ENCODE measurements at regions not wholly inside any gene's neighbourhood (a gene's known extent, or its start where the extent isn't known, plus 50 kb on each side); places are given as distances from the start of the nearest gene placed in this dataset.

DNA sequence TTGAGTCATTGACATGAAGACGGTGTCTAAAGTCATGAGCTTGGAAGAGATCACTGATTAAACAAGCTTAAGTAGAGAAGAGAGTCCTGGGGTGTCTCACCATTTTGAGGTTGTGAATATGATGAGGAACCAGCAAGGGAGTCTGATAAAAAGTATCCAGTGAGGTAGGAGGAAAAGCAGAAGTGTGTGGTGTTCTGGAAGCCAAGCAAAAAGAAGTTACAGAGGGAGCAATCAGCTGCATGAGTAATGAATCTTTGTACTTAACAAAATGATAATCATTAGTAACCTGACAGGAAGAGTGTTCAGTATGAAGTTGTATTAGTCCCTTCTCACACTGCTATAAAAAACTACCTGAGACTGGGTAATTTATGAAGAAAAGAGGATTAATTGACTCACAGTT, 131.3 kb downstream of the C11orf87 start:
- intact Hi-C loops (cut with micrococcal nuclease): no loop called here

DNA sequence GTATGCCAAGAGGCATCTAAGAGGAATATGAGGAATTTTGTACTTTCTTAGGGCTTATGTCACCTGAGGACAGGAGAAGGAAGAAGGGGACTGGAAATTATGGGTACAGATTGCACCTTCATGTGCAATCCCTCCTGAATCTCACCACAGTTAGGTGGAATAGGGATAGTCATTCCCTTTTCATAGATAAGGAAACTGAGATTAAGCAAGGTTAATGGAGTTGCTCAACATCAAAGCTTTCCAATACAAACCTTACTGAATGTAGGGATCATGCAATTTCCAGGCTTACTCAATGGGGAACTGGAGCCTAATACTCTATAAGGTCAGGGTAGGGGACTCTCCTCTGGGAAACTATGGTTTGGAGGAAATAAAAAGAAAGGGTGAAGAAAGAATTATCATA, 133.0 kb downstream of the C11orf87 start:
- intact Hi-C loops (cut with micrococcal nuclease): no loop called here

DNA sequence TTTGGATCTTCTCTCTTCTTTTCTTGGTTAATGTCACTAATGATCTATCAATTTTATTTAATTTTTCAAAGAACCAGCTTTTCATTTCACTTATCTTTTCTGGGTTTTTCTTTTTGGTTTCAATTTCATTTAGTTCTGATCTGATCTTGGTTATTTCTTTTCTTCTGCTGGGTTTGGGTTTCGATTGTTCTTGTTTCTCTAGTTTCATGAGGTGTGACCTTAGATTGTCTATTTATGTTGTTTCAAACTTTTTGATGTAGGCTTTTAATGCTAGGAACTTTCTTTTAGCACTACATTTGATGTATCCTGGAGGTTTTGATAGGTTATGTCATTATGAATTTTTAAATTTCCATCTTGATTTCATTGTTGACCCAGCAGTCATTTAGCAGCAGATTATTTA, 142.3 kb downstream of the C11orf87 start:
- intact Hi-C loops (cut with micrococcal nuclease): no loop called here

DNA sequence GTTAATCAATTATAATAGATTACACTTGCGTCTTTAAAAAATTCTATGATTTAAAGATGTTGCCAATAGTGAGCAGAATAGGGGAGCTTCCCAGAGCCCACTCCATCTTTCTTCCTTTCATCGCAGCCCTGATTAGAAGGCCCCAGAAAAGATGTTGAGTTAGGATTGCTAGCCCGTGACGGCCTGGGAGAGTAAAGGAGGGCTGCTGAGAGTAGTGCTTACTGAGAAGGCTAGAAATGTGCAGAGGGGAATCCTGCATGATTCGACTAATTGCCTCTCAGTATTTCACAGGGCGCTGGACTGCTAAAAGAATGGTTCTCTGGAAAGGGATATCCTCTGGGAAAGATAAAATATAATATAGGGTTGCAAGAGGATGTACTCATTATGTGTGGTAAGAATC, 160.5 kb downstream of the C11orf87 start:
- intact Hi-C loops (cut with micrococcal nuclease): no loop called here

DNA sequence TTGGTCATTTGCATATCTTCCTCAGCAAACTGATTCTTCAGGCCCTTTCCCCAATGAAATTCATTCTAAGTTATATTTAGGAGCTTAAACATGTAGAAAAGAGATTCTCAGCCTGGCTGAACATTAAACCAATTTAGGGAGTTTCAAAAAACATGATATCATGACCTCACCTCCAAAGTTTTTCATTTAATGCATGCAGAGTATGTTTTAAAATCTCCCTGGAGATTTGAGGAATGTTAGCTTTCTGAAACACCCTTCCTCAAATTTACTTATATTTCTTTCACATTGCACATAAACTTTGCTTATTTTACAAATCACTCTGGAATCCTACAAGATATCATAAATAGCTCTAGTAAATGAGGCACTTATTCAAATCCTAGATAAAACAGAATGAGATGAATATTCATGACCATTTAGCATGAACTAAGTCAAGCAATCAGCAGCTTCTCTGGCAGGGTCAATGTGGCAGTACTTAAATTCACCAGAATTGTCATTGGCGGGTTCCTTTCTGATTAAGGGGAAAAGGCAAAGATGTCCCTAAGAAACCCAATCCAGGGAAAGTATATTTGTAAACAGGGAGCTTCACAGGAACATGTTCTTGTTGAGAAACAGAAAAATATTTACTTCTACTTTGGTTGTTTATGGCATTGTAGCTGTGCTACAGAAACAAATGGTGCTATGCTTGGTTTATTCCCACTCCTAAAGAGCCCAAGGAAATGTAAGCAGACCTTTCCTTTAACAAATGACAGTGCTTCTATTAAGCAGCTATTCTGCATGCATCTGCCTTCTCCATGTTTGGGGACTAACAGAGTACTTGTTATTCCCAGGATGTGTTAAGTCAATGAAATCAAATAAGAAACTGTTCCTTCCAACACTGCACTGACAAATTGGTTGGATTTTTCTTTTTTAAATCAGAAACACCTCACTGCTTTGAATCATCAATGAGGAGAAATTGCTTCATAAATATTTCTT, 162.3 kb downstream of the C11orf87 start:
- intact Hi-C loops (cut with micrococcal nuclease): no loop called here

DNA sequence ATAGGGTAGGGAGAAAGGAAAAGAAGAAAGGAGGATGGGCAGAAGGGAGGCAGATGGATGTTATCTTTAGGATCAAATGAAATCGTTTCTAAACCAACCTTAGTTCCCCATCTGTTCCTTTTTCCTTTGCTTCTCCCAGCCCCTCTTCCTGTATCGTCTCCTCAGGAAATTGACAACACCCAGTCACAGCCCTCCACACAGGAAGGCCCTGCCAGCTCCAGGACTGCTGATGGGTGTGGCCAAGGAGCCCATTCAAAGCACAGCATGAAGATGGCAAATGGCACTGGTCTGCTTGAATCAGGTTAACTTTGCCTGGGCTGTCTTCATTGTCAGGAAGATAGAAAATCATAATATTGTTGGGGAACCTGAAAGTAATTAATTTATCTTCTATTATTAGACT, 164.8 kb downstream of the C11orf87 start:
- intact Hi-C loops (cut with micrococcal nuclease): no loop called here

DNA sequence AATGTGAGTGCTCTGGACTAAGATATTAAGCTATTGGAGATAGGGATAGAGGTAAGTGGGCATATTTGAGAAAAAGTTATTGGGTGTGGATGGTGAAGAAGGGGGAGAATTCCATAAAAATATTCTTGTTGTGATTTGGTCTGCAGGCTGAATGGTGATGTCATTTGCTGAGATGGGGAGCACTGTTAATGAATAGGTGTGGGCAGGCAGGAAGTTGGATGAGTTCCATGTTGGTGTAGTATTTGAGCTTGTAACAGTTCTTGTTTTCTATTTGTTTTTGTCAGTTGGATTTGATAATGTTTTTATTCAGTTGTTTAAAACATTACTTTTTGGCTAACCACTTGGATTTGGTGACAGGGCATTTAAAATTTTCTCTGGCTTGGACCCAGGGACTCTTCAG, 168.8 kb downstream of the C11orf87 start:
- intact Hi-C loops (cut with micrococcal nuclease): no loop called here

DNA sequence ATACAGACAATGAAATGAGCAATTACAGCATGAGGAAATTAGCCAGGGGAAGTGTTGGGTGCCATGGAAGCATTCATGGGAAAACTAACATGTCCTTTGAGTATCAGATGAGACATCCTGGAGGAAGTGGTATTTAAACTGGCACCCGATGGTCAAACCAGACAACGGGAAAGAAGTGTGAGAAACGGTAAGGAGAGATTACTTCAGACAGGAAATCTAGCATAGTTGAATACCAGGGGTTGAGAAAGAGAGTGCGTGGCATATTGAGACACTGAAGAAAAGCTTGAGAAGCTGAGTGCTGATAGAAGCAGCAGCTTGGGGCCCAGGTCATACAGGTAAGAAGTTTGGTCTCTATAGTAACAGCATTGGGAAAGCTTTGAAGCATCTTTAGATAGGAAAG, 175.3 kb downstream of the C11orf87 start:
- intact Hi-C loops (cut with micrococcal nuclease): no loop called here

DNA sequence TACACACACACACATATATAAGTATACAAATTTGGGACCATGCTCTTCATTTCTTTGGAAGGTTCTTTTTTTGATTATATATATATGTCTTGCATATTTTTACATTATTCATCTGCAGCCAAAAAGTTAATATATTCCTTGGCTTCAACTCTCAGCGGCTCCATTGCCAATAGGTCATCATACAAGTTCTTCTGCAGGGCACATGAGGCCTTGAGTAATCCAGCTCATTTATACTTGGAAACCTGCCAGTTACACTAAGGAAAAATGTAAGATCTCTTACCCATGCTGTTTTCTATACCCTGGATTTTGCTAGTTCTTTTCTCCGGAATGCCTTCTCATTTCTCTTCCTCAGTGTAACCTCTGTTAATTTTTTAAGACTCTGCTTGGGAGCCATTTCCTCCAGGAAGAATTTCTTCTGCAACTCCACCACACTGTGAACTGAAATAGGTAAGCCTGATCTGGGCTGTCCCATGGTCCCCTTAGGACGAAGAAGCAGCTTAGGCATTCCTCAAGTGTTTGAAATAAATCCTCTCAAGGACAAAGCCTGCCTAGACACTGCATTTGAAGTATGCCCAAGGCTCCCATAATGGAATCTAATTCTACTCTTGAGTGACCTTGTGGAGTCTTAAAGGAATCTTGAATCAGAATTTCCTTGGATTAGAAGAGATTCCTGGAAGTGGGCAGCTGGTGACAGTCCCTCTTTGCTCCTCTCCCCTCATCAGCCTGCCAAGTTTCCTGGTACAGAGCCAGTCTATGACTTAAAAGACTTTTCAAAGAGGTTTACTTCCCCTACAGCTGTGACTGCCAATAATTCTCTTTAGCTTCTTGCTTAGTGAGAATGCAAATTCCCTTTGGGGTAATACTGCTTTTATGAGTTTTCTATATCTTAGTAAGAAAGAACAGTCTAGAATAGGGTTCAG, 182.8 kb downstream of the C11orf87 start:
- intact Hi-C loops (cut with micrococcal nuclease): no loop called here

DNA sequence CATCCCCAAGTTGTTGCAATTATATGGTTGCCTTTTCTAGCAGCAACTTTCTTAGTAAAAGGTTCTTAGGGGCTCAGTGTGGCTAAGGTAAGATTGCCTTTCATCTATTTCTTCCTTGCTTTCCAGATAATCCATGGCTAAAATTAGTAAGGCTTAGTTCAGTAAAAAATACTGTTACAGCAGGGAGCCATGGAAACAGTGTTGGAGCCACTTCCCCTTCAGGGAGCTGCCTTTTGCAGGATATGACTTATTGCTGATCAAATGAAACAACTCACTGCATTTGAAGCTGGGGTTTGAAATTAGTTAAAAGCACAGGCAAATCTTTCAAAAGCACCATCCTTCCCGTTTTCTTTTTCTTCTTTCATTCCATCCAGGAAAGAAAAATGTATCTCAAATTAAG, 184.3 kb downstream of the C11orf87 start:
- intact Hi-C loops (cut with micrococcal nuclease): no loop called here

DNA sequence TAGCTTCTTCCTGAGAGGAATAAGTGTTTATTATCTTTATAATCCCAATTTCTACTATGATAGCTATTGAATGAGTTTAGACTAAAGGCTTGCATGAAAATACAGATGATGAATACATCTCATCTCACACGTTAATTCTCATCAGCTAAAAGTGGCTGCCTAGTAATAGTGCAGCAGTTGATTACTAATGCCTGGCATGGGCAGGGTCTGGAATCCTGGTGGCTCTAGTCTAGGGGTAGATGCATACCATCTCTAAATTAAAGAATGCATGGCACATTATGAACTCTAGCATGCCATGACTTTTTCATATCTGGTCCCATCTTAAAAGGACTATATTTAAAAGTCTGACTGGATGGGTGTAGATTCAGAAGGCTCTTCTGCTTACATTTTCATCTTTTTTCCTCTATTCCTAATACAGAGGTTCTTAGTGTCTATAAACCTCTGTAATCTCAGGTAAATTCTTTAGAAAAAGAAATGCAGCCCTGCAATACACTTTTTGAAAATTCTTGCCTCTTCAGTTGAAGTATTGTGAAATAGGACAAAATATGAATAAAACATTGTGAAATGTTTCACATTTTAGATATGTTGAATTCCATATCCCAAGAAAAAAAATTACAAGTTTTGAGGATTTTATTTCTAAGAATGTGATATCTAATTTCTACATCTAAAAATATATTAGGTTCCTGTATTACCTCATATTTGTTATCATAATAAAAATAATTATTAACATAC, 187.6 kb downstream of the C11orf87 start:
- intact Hi-C loops (cut with micrococcal nuclease): no loop called here

DNA sequence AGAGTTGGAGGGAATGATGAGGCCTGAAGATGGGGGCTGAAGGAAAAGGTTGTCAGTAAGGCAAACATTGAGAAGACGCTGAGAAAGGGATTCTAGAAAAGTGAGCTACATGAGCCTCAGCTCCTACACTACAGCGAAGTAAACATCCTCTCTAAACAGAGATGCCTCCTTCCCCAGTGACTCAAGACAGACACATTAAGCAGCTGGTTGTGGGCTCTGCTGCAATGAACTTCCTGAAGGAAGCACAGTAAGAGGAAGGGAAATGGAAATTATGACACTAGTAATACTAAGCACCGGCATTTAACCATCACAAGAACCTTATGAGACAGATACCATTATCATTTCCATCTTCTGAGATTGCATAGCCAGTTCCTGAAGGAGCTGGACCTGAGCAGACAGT, 190.5 kb downstream of the C11orf87 start:
- intact Hi-C loops (cut with micrococcal nuclease): no loop called here

DNA sequence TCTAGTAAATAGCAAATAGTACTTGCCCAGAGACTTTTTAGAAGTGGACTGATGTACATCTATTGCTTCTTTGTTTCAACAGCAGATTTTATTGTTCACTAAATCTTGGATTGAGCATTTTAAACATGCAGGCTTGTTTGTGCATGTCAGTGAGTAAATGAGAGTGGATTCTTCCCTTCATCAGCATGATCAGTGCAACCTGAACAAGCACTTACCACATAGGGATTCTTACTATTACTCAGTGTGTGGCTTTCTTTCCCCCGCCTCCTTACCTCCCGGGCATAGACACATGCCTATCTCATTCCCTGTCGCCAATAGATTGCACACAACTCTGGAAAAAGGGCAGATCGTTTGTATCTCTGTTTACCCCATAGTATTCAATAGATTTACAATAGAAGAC, 197.5 kb downstream of the C11orf87 start:
- intact Hi-C loops (cut with micrococcal nuclease): no loop called here

DNA sequence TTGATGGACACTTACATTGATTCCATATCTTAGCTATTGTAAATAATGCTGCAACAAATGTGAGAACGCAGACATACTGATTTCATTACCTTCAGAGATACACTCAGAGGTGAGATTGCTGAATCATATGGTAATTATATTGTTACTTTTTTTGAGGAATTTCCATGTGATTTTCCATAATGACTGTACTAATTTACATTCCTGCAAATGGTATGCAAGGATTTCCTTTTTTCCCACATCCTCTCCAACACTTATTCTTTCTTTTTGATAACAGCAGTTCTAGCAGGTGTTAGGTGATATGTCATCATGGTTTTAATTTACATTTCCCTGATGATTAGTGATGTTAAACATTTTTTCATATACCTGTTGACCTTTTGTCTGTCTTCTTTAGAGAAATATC, 207.7 kb downstream of the C11orf87 start:
- intact Hi-C loops (cut with micrococcal nuclease): no loop called here

DNA sequence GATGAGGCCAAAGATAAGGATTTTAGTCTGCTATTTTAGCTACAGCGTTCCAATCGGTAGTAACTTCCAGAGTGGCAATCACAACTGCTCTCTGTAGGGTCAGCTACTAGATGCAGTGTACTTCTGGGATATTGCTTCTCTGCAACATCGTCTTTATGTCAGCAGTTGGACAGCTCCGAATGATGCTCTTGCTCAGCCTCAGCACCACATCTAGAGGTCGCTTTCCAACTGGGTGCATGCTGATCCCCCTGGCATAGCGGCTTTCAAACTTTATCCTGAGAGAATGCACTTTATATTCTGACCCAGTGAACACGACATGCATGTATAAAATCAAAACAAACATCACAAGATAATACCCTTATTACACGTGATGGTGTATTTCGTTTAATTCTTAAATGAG, 219.6 kb downstream of the C11orf87 start:
- intact Hi-C loops (cut with micrococcal nuclease): no loop called here

DNA sequence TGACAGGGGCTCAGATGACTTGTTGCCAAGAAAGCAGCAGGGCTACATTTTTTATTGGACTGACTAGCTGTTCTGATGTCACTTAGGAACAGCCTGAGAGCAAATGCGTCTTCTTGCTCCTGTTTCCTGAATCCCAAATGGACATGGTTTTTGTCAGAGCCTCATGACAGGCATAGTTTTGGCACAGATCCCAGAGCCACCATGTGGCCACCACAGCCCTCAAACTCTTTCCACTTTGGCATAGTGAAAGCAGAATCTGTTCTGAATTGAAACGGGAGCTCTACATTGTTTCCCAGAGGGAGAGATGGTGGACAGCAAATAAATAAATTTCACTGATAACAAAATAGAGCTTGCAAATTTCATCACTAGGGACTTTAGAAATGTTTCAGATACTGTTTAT, 222.2 kb downstream of the C11orf87 start:
- intact Hi-C loops (cut with micrococcal nuclease): no loop called here

DNA sequence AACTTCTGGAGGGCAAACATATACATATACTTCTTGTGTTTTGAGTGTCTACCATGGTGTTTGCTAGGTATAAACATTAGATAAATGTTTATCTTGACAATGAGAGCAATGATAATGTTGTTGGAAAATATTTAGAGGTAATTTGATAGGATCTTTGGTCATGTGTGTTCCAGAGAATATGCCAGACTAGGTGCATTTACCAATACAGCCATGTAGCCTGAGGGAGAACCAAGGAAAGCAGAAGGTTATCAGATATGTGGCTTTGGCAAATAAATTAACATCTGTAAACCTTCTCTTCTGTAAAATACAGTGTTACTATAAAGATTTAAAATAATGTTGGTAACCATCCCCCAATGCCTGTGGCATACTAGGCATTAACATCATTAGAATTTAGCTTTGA, 226.8 kb downstream of the C11orf87 start:
- intact Hi-C loops (cut with micrococcal nuclease): no loop called here

DNA sequence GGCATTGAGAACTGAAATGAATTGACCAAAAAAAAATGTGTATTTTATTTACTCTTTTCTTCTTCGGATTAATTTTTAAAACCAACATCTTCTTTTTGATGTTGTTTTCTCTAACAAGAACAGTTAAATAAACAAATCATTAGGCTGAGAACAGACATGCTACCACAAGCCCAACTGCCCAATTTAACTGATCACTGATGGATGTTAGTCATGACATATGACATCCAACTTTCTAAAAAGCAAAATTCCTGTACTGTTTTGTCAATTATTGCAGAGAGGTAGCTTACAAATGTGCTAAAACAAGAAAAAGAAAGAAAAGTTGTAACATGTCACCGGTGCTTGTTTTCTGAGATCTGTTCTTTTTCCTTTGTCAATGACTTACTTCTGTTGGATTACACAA, 232.1 kb downstream of the C11orf87 start:
- intact Hi-C loops (cut with micrococcal nuclease): no loop called here

DNA sequence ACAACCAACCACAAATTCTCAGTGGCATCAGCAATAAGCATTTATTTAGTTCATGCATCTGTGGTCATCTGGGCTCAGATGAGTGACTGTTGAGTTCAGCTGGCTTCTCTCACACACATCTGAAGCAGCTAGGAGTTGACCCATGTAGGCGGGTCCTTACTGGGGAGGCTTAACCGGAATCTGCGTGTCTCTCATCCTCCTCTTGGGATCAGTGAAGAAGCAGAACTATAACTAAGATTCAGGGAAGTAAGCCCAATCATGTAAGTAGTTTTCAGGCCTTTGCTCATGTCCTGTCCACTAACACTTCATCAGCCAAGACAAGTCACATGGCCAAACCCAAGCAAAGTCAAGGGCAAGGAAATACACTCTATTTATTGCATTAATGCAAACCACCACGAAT, 236.2 kb downstream of the C11orf87 start:
- intact Hi-C loops (cut with micrococcal nuclease): no loop called here

DNA sequence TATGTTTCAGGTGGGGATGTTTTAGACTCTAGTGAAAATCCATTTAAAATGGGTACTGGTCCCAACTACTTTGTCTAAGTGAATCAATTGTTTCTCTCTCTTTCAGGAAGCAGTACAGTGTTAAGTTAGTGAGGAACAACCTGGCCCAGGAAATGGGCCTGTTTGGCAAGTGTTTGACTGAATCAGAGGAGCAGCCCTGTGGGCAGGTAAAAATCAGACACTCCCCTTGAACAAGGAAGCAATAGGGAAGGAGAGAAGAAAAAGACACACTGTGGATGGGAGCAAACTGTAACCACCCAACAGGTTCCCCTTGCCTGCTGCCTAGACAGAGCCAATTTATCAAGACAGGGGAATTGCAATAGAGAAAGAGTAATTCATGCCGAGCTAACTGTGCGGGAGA, 245.7 kb downstream of the C11orf87 start:
- intact Hi-C loops (cut with micrococcal nuclease): no loop called here

DNA sequence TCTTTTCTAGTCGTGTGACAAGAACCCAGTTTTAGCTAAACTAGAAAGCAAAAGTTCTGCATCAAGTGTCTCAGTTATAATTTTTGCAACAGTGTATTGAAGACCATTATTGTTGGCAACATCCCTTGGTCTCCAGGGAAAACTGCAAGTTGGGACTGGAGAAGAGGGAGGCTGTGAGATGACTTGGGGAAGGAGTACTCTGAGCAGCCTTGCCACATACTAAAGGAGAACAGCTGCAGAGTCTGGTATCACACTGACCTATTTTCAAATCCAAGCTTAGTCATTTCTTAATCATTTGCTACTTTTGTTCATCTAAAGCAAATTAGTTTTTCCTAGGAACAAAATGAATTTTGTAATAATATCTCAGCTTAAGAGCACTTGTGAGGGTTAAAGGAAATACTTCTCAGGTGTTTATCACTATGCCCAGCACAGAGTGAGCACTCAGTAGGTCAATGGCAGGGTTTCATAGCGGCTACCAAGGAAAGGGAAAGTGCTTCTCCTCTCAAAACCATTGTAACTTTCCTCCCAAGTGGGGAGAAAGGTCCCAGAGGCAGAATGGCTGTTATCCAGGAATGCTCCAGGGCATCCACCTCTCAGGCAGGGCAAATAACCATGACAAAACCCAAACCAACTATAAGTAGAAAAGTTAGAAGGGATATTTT, 247.1 kb downstream of the C11orf87 start:
- intact Hi-C loops (cut with micrococcal nuclease): no loop called here

All from T-helper 1 cell treated with Interleukin-12 subunit alpha and Interleukin-12 subunit beta and Interleukin-4 antibody, amounts not matched to agents 30 ng/mL and 1 ng/mL, for 36 hours (primary cell).